ENCODE measurements at regions not wholly inside any gene's neighbourhood (a gene's known extent, or its start where the extent isn't known, plus 50 kb on each side); places are given as distances from the start of the nearest gene placed in this dataset.

DNA sequence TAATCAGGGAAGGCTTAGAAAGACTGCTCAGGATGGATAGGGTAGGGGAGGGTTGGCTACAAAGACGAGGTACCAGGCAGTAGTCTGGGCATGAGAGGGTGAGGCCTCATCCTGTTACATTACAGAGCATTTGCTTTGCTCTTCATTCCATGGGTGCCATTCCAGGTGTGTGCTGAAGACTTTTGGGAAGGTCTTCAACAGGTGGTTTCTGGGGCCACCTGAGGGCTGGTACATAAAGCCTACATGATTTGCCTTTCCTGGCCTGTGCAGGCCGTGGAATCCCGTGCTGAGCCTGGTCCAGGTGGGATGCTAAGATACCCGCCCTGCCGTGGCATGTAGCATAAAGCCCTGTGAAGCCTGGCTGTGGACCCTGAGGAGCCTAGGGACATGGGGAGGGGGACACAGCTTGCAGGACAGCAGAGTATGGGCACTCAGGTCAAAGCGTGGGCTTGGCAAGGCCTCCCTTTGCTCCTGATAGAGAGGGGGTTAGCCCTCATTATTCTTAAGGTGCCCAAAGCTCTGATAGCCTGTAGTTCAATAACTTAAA lies 55.6 kb upstream of the ZNF536 start:
- TF ChIP-seq, protein P1, sequence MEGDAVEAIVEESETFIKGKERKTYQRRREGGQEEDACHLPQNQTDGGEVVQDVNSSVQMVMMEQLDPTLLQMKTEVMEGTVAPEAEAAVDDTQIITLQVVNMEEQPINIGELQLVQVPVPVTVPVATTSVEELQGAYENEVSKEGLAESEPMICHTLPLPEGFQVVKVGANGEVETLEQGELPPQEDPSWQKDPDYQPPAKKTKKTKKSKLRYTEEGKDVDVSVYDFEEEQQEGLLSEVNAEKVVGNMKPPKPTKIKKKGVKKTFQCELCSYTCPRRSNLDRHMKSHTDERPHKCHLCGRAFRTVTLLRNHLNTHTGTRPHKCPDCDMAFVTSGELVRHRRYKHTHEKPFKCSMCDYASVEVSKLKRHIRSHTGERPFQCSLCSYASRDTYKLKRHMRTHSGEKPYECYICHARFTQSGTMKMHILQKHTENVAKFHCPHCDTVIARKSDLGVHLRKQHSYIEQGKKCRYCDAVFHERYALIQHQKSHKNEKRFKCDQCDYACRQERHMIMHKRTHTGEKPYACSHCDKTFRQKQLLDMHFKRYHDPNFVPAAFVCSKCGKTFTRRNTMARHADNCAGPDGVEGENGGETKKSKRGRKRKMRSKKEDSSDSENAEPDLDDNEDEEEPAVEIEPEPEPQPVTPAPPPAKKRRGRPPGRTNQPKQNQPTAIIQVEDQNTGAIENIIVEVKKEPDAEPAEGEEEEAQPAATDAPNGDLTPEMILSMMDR (IDR thresholded peaks at IDR 0.05), result no peak
- TF ChIP-seq POLR2A (IDR thresholded peaks at IDR 0.05), result no peak
